ENCODE measurements at regions not wholly inside any gene's neighbourhood (a gene's known extent, or its start where the extent isn't known, plus 50 kb on each side); places are given as distances from the start of the nearest gene placed in this dataset.
A peak's percentile ranks its signal among the peaks of the same experiment; 100 is the strongest.

- H3K9me2 ChIP-seq (replicated peaks; ENCODE audit: insufficient read depth, low read length): no peaks in the 10 kb centered on the region
- no peak overlapping the region for H3K9ac ChIP-seq (ENCODE audit: low read length)
- peak overlapping the region; percentile 40 for H3K4me2 ChIP-seq (ENCODE audit: low read depth, low read length, poor library complexity, severe bottlenecking)
- H3K79me2 ChIP-seq (ENCODE audit: low read length): no peaks in the 10 kb centered on the region
- H3K27ac ChIP-seq (ENCODE audit: low read length): no peak overlapping the region
- H3K4me3 ChIP-seq (ENCODE audit: low read length): no peak overlapping the region; the same call in 1 of the 2 replicates
- H3K4me1 ChIP-seq (ENCODE audit: low read length): peaks cover 43% of the 10 kb centered on the region
- no peak overlapping the region for H2AFZ ChIP-seq (ENCODE audit: low read length)
- no peak for DNase-seq
- no peaks in the 10 kb centered on the region for H3K27me3 ChIP-seq (ENCODE audit: low read length)
- H4K20me1 ChIP-seq (ENCODE audit: insufficient read depth, low read depth, low read length): peaks cover 3% of the 10 kb centered on the region; the same call in 1 of the 2 replicates
- H3K9me3 ChIP-seq (ENCODE audit: low read length): no peaks in the 10 kb centered on the region
- no peaks in the 10 kb centered on the region for H3K36me3 ChIP-seq (ENCODE audit: insufficient read depth, low read length)
Measured at GRCh38 chr6:144349690-144350527, 64.8 kb downstream of the UTRN start.

GRCh38 chr6:144350528-144350880 is 65.4 kb downstream of the UTRN start:
- H3K4me3 ChIP-seq (ENCODE audit: low read length): no peak overlapping the region; the same call in 1 of the 2 replicates
- H3K79me2 ChIP-seq (ENCODE audit: low read length): no peaks in the 10 kb centered on the region
- DNase-seq: no peak
- no peak overlapping the region for H3K9ac ChIP-seq (ENCODE audit: low read length)
- H3K27me3 ChIP-seq (ENCODE audit: low read length): no peaks in the 10 kb centered on the region
- H2AFZ ChIP-seq (ENCODE audit: low read length): no peak overlapping the region
- H3K9me2 ChIP-seq (replicated peaks; ENCODE audit: insufficient read depth, low read length): no peaks in the 10 kb centered on the region
- no peaks in the 10 kb centered on the region for H3K9me3 ChIP-seq (ENCODE audit: low read length)
- no peaks in the 10 kb centered on the region for H3K36me3 ChIP-seq (ENCODE audit: insufficient read depth, low read length)
- no peak overlapping the region for H3K27ac ChIP-seq (ENCODE audit: low read length)
- H4K20me1 ChIP-seq (ENCODE audit: insufficient read depth, low read depth, low read length): peaks cover 3% of the 10 kb centered on the region; the same call in 1 of the 2 replicates
- peak overlapping the region; percentile 40 for H3K4me2 ChIP-seq (ENCODE audit: low read depth, low read length, poor library complexity, severe bottlenecking)
- H3K4me1 ChIP-seq (ENCODE audit: low read length): peaks cover 41% of the 10 kb centered on the region

- no peak overlapping the region for H3K27ac ChIP-seq (ENCODE audit: low read length)
- peaks cover 3% of the 10 kb centered on the region; the same call in 1 of the 2 replicates for H4K20me1 ChIP-seq (ENCODE audit: insufficient read depth, low read depth, low read length)
- H3K36me3 ChIP-seq (ENCODE audit: insufficient read depth, low read length): no peaks in the 10 kb centered on the region
- H3K79me2 ChIP-seq (ENCODE audit: low read length): no peaks in the 10 kb centered on the region
- H2AFZ ChIP-seq (ENCODE audit: low read length): no peak overlapping the region
- H3K9me3 ChIP-seq (ENCODE audit: low read length): no peaks in the 10 kb centered on the region
- no peaks in the 10 kb centered on the region for H3K9me2 ChIP-seq (replicated peaks; ENCODE audit: insufficient read depth, low read length)
- 0 out of 2 replicates have a peak overlapping the region, but pooled peaks have one; percentile 1 for H3K9ac ChIP-seq (ENCODE audit: low read length)
- no peak for DNase-seq
- no peaks in the 10 kb centered on the region for H3K27me3 ChIP-seq (ENCODE audit: low read length)
- H3K4me3 ChIP-seq (ENCODE audit: low read length): peak overlapping the region; percentile 38; the same call in 1 of the 2 replicates
- H3K4me1 ChIP-seq (ENCODE audit: low read length): peaks cover 41% of the 10 kb centered on the region
- H3K4me2 ChIP-seq (ENCODE audit: low read depth, low read length, poor library complexity, severe bottlenecking): peak overlapping the region; percentile 67
Measured at GRCh38 chr6:144351379-144352127, 66.4 kb downstream of the UTRN start.

GRCh38 chr6:144352331-144352730 is 67.2 kb downstream of the UTRN start:
- peaks cover 41% of the 10 kb centered on the region for H3K4me1 ChIP-seq (ENCODE audit: low read length)
- no peaks in the 10 kb centered on the region for H3K9me3 ChIP-seq (ENCODE audit: low read length)
- no peak overlapping the region for H3K9ac ChIP-seq (ENCODE audit: low read length)
- H4K20me1 ChIP-seq (ENCODE audit: insufficient read depth, low read depth, low read length): peaks cover 3% of the 10 kb centered on the region; the same call in 1 of the 2 replicates
- H3K4me3 ChIP-seq (ENCODE audit: low read length): peak overlapping the region; percentile 38; the same call in 1 of the 2 replicates
- H3K79me2 ChIP-seq (ENCODE audit: low read length): no peaks in the 10 kb centered on the region
- H3K9me2 ChIP-seq (replicated peaks; ENCODE audit: insufficient read depth, low read length): no peaks in the 10 kb centered on the region
- DNase-seq: peak; percentile 87
- H2AFZ ChIP-seq (ENCODE audit: low read length): no peak overlapping the region
- no peaks in the 10 kb centered on the region for H3K27me3 ChIP-seq (ENCODE audit: low read length)
- peak overlapping the region; percentile 67 for H3K4me2 ChIP-seq (ENCODE audit: low read depth, low read length, poor library complexity, severe bottlenecking)
- H3K36me3 ChIP-seq (ENCODE audit: insufficient read depth, low read length): no peaks in the 10 kb centered on the region
- H3K27ac ChIP-seq (ENCODE audit: low read length): no peak overlapping the region

GRCh38 chr6:144353871-144354314 is 68.8 kb downstream of the UTRN start:
- Histone ChIP-seq H3K4me3 (ENCODE audit: low read length) (no peak overlapping the region), H3K36me3 (ENCODE audit: insufficient read depth, low read length) (no peaks in the 10 kb centered on the region), H3K4me1 (ENCODE audit: low read length) (peaks cover 41% of the 10 kb centered on the region), H3K9me3 (ENCODE audit: low read length) (no peaks in the 10 kb centered on the region), H3K9ac (ENCODE audit: low read length) (no peak overlapping the region), H2AFZ (ENCODE audit: low read length) (no peak overlapping the region), H3K79me2 (ENCODE audit: low read length) (no peaks in the 10 kb centered on the region), H3K27ac (ENCODE audit: low read length) (no peak overlapping the region), H4K20me1 (ENCODE audit: insufficient read depth, low read depth, low read length) (peaks cover 4% of the 10 kb centered on the region; the same call in 1 of the 2 replicates), H3K4me2 (ENCODE audit: low read depth, low read length, poor library complexity, severe bottlenecking) (no peak overlapping the region), H3K9me2 (replicated peaks; ENCODE audit: insufficient read depth, low read length) (no peaks in the 10 kb centered on the region), H3K27me3 (ENCODE audit: low read length) (no peaks in the 10 kb centered on the region)
- DNase-seq: no peak

- Histone ChIP-seq H3K4me1 (ENCODE audit: low read length) (no peaks in the 10 kb centered on the region), H3K79me2 (ENCODE audit: low read length) (no peaks in the 10 kb centered on the region), H3K9ac (ENCODE audit: low read length) (no peak overlapping the region), H3K9me2 (replicated peaks; ENCODE audit: insufficient read depth, low read length) (no peaks in the 10 kb centered on the region), H3K4me3 (ENCODE audit: low read length) (no peak overlapping the region), H3K4me2 (ENCODE audit: low read depth, low read length, poor library complexity, severe bottlenecking) (no peak overlapping the region), H3K36me3 (ENCODE audit: insufficient read depth, low read length) (no peaks in the 10 kb centered on the region), H3K27me3 (ENCODE audit: low read length) (no peaks in the 10 kb centered on the region), H3K9me3 (ENCODE audit: low read length) (no peaks in the 10 kb centered on the region), H4K20me1 (ENCODE audit: insufficient read depth, low read depth, low read length) (peaks cover 3% of the 10 kb centered on the region; the same call in 1 of the 2 replicates), H2AFZ (ENCODE audit: low read length) (no peak overlapping the region), H3K27ac (ENCODE audit: low read length) (no peak overlapping the region)
- no peak for DNase-seq
Measured at GRCh38 chr6:144359783-144360182, 74.6 kb downstream of the UTRN start.

- Histone ChIP-seq H3K36me3 (ENCODE audit: insufficient read depth, low read length) (no peaks in the 10 kb centered on the region), H3K9me3 (ENCODE audit: low read length) (no peaks in the 10 kb centered on the region), H3K9ac (ENCODE audit: low read length) (no peak overlapping the region), H4K20me1 (ENCODE audit: insufficient read depth, low read depth, low read length) (0 out of 2 replicates have a peak, but pooled peaks cover 3% of the 10 kb centered on the region), H3K4me3 (ENCODE audit: low read length) (no peak overlapping the region), H3K4me2 (ENCODE audit: low read depth, low read length, poor library complexity, severe bottlenecking) (no peak overlapping the region), H2AFZ (ENCODE audit: low read length) (no peak overlapping the region), H3K4me1 (ENCODE audit: low read length) (no peaks in the 10 kb centered on the region), H3K9me2 (replicated peaks; ENCODE audit: insufficient read depth, low read length) (no peaks in the 10 kb centered on the region), H3K27ac (ENCODE audit: low read length) (no peak overlapping the region), H3K27me3 (ENCODE audit: low read length) (no peaks in the 10 kb centered on the region), H3K79me2 (ENCODE audit: low read length) (no peaks in the 10 kb centered on the region)
- no peak for DNase-seq
Measured at GRCh38 chr6:144360401-144360800, 75.3 kb downstream of the UTRN start.

- Histone ChIP-seq H3K27me3 (ENCODE audit: low read length) (no peaks in the 10 kb centered on the region), H3K9me3 (ENCODE audit: low read length) (no peaks in the 10 kb centered on the region), H3K79me2 (ENCODE audit: low read length) (no peaks in the 10 kb centered on the region), H2AFZ (ENCODE audit: low read length) (no peak overlapping the region), H3K27ac (ENCODE audit: low read length) (no peak overlapping the region), H4K20me1 (ENCODE audit: insufficient read depth, low read depth, low read length) (0 out of 2 replicates have a peak, but pooled peaks cover 3% of the 10 kb centered on the region), H3K4me3 (ENCODE audit: low read length) (no peak overlapping the region), H3K36me3 (ENCODE audit: insufficient read depth, low read length) (no peaks in the 10 kb centered on the region), H3K9ac (ENCODE audit: low read length) (no peak overlapping the region), H3K4me1 (ENCODE audit: low read length) (no peaks in the 10 kb centered on the region), H3K9me2 (replicated peaks; ENCODE audit: insufficient read depth, low read length) (no peaks in the 10 kb centered on the region), H3K4me2 (ENCODE audit: low read depth, low read length, poor library complexity, severe bottlenecking) (no peak overlapping the region)
- DNase-seq: no peak
Measured at GRCh38 chr6:144361016-144361415, 75.9 kb downstream of the UTRN start.
